Stomach (tissue), 8 donors: ENCODE measurements at regions not wholly inside any gene's neighbourhood (a gene's known extent, or its start where the extent isn't known, plus 50 kb on each side); places are given as distances from the start of the nearest gene placed in this dataset.

Experiments
- DNase-seq, 2 donors: peaks; one replicate each; pipeline versions ENCODE4 v3.0.0 to v3.0.0-alpha.2; 2013 to 2019
- H3K27ac ChIP-seq, 5 donors: fragments of 200-600 bp in 4 of 5; sonication (generic) in 4 of 5; one replicate each; pipeline ENCODE4 v1.5.1; 2013 to 2019; ENCODE audit warnings: mild to moderate bottlenecking in 1 of 5, moderate library complexity in 1 of 5
- H3K27me3 ChIP-seq, 3 donors: fragments of 200-600 bp; sonication (generic); one replicate each; pipeline ENCODE4 v1.5.1; 2017 to 2019; ENCODE audit warnings: mixed run types in 1 of 3
- H3K36me3 ChIP-seq, 4 donors: fragments of 200-600 bp; sonication (generic); 1 replicate in 3 of 4; 2 replicates in 1 of 4; pipeline ENCODE4 v1.5.1; 2016 to 2019
- H3K4me1 ChIP-seq, 4 donors: fragments of 200-600 bp; sonication (generic); one replicate each; pipeline ENCODE4 v1.5.1; 2016 to 2019
- H3K4me3 ChIP-seq, 4 donors: fragments of 200-600 bp; sonication (generic) in 3 of 4; one replicate each; pipeline ENCODE4 v1.5.1; 2016 to 2019; ENCODE audit warnings: mild to moderate bottlenecking in 1 of 4
- H3K9me3 ChIP-seq, 4 donors: fragments of 200-600 bp; sonication (generic); one replicate each; pipeline ENCODE4 v1.5.1; 2016 to 2019
- CTCF ChIP-seq, 7 experiments: fragments of 450-650 bp in 4 of 7; fragments of 200-600 bp in 3 of 7; sonication (generic) in 3 of 7; IDR thresholded peaks; one replicate each; pipeline ENCODE4 v1.5.1; 2016 to 2019; ENCODE audit warnings: antibody characterized with exemption in 7 of 7, control low read depth in 2 of 7, mild to moderate bottlenecking in 1 of 7
- EP300 ChIP-seq: sonication (generic); formaldehyde crosslinking; IDR thresholded peaks from one replicate; pipeline ENCODE4 v1.6.1; 2017; ENCODE audit warnings: antibody characterized with exemption
- POLR2A ChIP-seq, 4 donors: fragments of 450-650 bp; IDR thresholded peaks; one replicate each; pipeline ENCODE4 v1.6.1; 2016; ENCODE audit warnings: antibody characterized with exemption in 4 of 4, control low read depth in 2 of 4, mild to moderate bottlenecking in 1 of 4, moderate library complexity in 1 of 4
- POLR2AphosphoS5 ChIP-seq, 3 donors: sonication (generic); formaldehyde crosslinking; IDR thresholded peaks; one replicate each; pipeline ENCODE4 v1.6.1; 2016; ENCODE audit warnings: antibody characterized with exemption in 3 of 3
- WGBS, 5 donors: extraction: QIAGEN DNeasy Blood & Tissue Kit in 3 of 5; methylation state at CpG; one replicate each; pipeline versions ENCODE4 v1.1.5 to v1.1.7; 2013 to 2018; 5-methylcytosine and 5-hydroxymethylcytosine counted together
- intact Hi-C: fragments of 100-400 bp; cut with DNase I; formaldehyde crosslinking; loops from one replicate; pipeline ENCODE4 v1.15.1; 2023; ENCODE audit warnings: low total_unique reads
- donor health status: healthy with polysubstance abuse.
- donor health status: Bipolar disorder and iron deficiency.
- donor health status: healthy.

- Histone ChIP-seq H3K9me3 (no peaks in the 10 kb centered on the region), H3K27me3 (no peaks in the 10 kb centered on the region), H3K36me3 (no peaks in the 10 kb centered on the region), H3K4me3 (no peak overlapping the region), H3K27ac (no peak overlapping the region), H3K4me1 (no peaks in the 10 kb centered on the region)
- peak in 1 of 2 donors; percentile 38 for DNase-seq
- intact Hi-C loops: no loop called here
- TF ChIP-seq POLR2AphosphoS5 (IDR thresholded peaks at IDR 0.05) (no peak), CTCF (IDR thresholded peaks at IDR 0.05) (no peak), POLR2A (IDR thresholded peaks at IDR 0.05) (no peak)
Measured at GRCh38 chr10:107269626-107270025, 105.1 kb upstream of the SORCS1 start.

GRCh38 chr10:107264742-107265141 is 100.2 kb upstream of the SORCS1 start:
- H3K4me3 ChIP-seq: no peak overlapping the region
- H3K9me3 ChIP-seq: no peaks in the 10 kb centered on the region
- H3K27me3 ChIP-seq: no peaks in the 10 kb centered on the region
- H3K4me1 ChIP-seq: no peaks in the 10 kb centered on the region
- H3K27ac ChIP-seq: no peak overlapping the region
- WGBS, 5 donors: 34 to 48% (median 36%) methylated on average over 6 of the region's 6 CpGs
- intact Hi-C loops: no loop called here
- TF ChIP-seq CTCF (IDR thresholded peaks at IDR 0.05) (no peak), POLR2A (IDR thresholded peaks at IDR 0.05) (no peak), POLR2AphosphoS5 (IDR thresholded peaks at IDR 0.05) (no peak), EP300 (no peak)
- no peak for DNase-seq
- H3K36me3 ChIP-seq: no peaks in the 10 kb centered on the region

- Histone ChIP-seq H3K4me3 (no peak overlapping the region), H3K9me3 (no peaks in the 10 kb centered on the region), H3K27me3 (no peaks in the 10 kb centered on the region), H3K27ac (no peak overlapping the region), H3K4me1 (no peaks in the 10 kb centered on the region), H3K36me3 (no peaks in the 10 kb centered on the region)
- intact Hi-C loops: no loop called here
- DNase-seq: no peak
- WGBS, 5 donors: 80 to 85% (median 82%) methylated on average over 5 of the region's 5 CpGs
- TF ChIP-seq CTCF (IDR thresholded peaks at IDR 0.05): no peak
- no peak for TF ChIP-seq EP300
- TF ChIP-seq POLR2AphosphoS5 (IDR thresholded peaks at IDR 0.05): no peak
- TF ChIP-seq POLR2A (IDR thresholded peaks at IDR 0.05): no peak
Measured at GRCh38 chr10:107244122-107244521, 79.6 kb upstream of the SORCS1 start.

GRCh38 chr10:107238275-107238674 is 73.8 kb upstream of the SORCS1 start:
- DNase-seq: no peak
- Histone ChIP-seq H3K36me3 (no peaks in the 10 kb centered on the region), H3K4me1 (no peaks in the 10 kb centered on the region), H3K27ac (no peak overlapping the region), H3K9me3 (peaks cover 0 to 5% (median 0%) of the 10 kb centered on the region in 4 donors), H3K4me3 (no peak overlapping the region), H3K27me3 (no peaks in the 10 kb centered on the region)
- intact Hi-C loops: no loop called here
- 68 to 75% (median 73%) methylated on average over 4 of the region's 4 CpGs for WGBS, 5 donors
- no peak for TF ChIP-seq EP300

- whole genome bisulfite sequencing, 5 donors: 49 to 67% (median 61%) methylated on average over 2 of the region's 2 CpGs
- intact Hi-C loops: no loop called here
Measured at GRCh38 chr10:107232013-107232412, 67.5 kb upstream of the SORCS1 start.

More at GRCh38 chr10:107232013-107232412, 67.5 kb upstream of the SORCS1 start:
- no peak for TF ChIP-seq POLR2A (IDR thresholded peaks at IDR 0.05)
- no peak for TF ChIP-seq EP300
- TF ChIP-seq CTCF (IDR thresholded peaks at IDR 0.05): no peak
- no peak for TF ChIP-seq POLR2AphosphoS5 (IDR thresholded peaks at IDR 0.05)
- H3K4me3 ChIP-seq: no peak overlapping the region
- no peak overlapping the region for H3K27ac ChIP-seq
- no peaks in the 10 kb centered on the region for H3K36me3 ChIP-seq
- H3K9me3 ChIP-seq: peaks cover 0 to 8% (median 2%) of the 10 kb centered on the region in 4 donors
- no peak for DNase-seq
- H3K4me1 ChIP-seq: no peaks in the 10 kb centered on the region
- no peaks in the 10 kb centered on the region for H3K27me3 ChIP-seq
